ENCODE measurements at regions not wholly inside any gene's neighbourhood (a gene's known extent, or its start where the extent isn't known, plus 50 kb on each side); places are given as distances from the start of the nearest gene placed in this dataset.
"Not testable (repeated sequence)": the region's sequence is repeated elsewhere in the genome, so short reads cannot be mapped to it uniquely, and the experiment has no call there.

GRCh38 chr7:79683185-79683890 lies 229.9 kb upstream of the MAGI2 start:
- Mint-ChIP-seq H3K4me1 (no peaks in the 10 kb centered on the region), H3K36me3 (no peaks in the 10 kb centered on the region), H3K27me3 (no peaks in the 10 kb centered on the region), H3K27ac (no peak overlapping the region), H3K9me3 (peaks cover 0 to 9% (median 2%) of the 10 kb centered on the region in 7 donors), H3K4me3 (no peak overlapping the region)
- DNase-seq (no peak), ATAC-seq (ENCODE audit: low read depth in 2 of 2) (no peak)

GRCh38 chr7:79681454-79681853 lies 228.0 kb upstream of the MAGI2 start:
- ATAC-seq (ENCODE audit: low read depth in 2 of 2): no peak
- DNase-seq: no peak
- H3K9me3 Mint-ChIP-seq: peaks cover 0 to 5% (median 2%) of the 10 kb centered on the region in 7 donors
- H3K36me3 Mint-ChIP-seq: no peaks in the 10 kb centered on the region
- H3K4me3 Mint-ChIP-seq: no peak overlapping the region
- no peaks in the 10 kb centered on the region for H3K4me1 Mint-ChIP-seq
- H3K27ac Mint-ChIP-seq: no peak overlapping the region
- H3K27me3 Mint-ChIP-seq: no peaks in the 10 kb centered on the region

DNA sequence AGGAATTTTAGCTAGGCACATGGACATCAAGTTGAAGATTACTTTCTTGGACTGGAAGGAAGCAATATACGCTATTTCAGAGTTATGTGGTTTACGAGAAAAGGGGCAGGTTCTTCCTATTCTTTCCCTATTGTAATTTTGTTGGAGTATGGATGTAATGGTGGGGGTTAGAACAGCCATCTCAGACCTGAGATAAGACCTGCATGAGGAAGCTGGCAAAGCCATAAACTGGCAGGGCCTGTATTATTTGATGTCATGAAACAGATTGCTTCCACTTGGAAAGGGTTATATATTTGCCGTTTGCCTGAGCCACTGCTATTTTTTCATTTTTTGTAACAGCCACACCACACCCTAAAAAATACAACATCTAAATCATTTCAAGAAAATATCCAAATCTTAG lies 220.5 kb upstream of the MAGI2 start:
- H3K27ac Mint-ChIP-seq: no peak overlapping the region
- peaks cover 1 to 9% (median 6%) of the 10 kb centered on the region in 7 donors for H3K9me3 Mint-ChIP-seq
- H3K27me3 Mint-ChIP-seq: no peaks in the 10 kb centered on the region
- no peak overlapping the region for H3K4me3 Mint-ChIP-seq
- H3K36me3 Mint-ChIP-seq: no peaks in the 10 kb centered on the region
- ATAC-seq (ENCODE audit: low read depth in 2 of 2): no peak
- H3K4me1 Mint-ChIP-seq: no peaks in the 10 kb centered on the region
- DNase-seq: no peak

DNA sequence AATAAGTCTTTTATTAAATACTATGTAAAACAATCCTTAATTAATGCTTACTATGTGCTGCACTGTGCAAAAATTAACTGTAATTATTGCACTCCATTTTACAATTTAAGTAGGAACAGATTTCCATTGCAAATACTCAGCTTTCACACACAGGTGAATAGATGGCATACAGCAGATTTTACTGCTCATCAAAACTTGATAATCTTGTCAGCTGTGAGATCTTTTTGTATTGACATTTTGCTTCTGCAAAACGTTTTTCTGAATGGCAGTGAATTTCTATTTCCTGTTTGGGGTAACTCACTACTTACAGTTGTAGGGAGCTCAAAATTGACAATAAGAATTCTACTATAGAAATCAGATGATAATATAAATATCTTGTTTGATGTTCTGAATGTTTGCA lies 220.0 kb upstream of the MAGI2 start:
- H3K4me3 Mint-ChIP-seq: no peak overlapping the region
- no peaks in the 10 kb centered on the region for H3K4me1 Mint-ChIP-seq
- no peaks in the 10 kb centered on the region for H3K36me3 Mint-ChIP-seq
- H3K9me3 Mint-ChIP-seq: peaks cover 1 to 12% (median 6%) of the 10 kb centered on the region in 7 donors
- H3K27ac Mint-ChIP-seq: no peak overlapping the region
- H3K27me3 Mint-ChIP-seq: no peaks in the 10 kb centered on the region
- ATAC-seq (ENCODE audit: low read depth in 2 of 2) (no peak), DNase-seq (no peak)

DNA sequence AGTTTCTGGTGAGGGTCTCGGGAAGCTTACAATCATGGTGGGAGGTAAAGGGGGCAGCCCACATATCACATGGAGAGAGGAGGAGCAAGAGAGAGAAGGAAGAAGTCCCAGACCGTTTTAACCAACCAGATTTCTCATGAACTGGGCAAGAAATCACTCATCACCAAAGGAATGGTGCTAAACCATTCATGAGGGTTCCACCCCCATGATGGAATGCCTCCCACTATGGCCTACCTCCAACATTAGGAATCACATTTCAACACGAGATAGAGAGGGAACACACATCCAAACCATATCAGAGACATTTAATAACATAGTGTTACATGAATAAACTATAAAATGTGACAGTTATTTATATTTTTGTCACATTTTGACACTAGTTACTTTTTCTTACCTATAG lies 214.8 kb upstream of the MAGI2 start:
- no peak overlapping the region for H3K4me3 Mint-ChIP-seq
- H3K9me3 Mint-ChIP-seq: peaks cover 5 to 12% (median 9%) of the 10 kb centered on the region in 7 donors
- H3K27ac Mint-ChIP-seq: no peak overlapping the region
- H3K36me3 Mint-ChIP-seq: no peaks in the 10 kb centered on the region
- no peaks in the 10 kb centered on the region for H3K27me3 Mint-ChIP-seq
- no peak for DNase-seq
- H3K4me1 Mint-ChIP-seq: no peaks in the 10 kb centered on the region
- ATAC-seq (ENCODE audit: low read depth in 2 of 2): no peak

GRCh38 chr7:79666472-79666871 lies 213.0 kb upstream of the MAGI2 start:
- no peaks in the 10 kb centered on the region for H3K27me3 Mint-ChIP-seq
- H3K4me1 Mint-ChIP-seq: no peaks in the 10 kb centered on the region
- H3K9me3 Mint-ChIP-seq: peaks cover 5 to 12% (median 6%) of the 10 kb centered on the region in 7 donors
- ATAC-seq (ENCODE audit: low read depth in 2 of 2) (no peak), DNase-seq (no peak)
- H3K4me3 Mint-ChIP-seq: no peak overlapping the region
- H3K27ac Mint-ChIP-seq: no peak overlapping the region
- H3K36me3 Mint-ChIP-seq: no peaks in the 10 kb centered on the region

DNA sequence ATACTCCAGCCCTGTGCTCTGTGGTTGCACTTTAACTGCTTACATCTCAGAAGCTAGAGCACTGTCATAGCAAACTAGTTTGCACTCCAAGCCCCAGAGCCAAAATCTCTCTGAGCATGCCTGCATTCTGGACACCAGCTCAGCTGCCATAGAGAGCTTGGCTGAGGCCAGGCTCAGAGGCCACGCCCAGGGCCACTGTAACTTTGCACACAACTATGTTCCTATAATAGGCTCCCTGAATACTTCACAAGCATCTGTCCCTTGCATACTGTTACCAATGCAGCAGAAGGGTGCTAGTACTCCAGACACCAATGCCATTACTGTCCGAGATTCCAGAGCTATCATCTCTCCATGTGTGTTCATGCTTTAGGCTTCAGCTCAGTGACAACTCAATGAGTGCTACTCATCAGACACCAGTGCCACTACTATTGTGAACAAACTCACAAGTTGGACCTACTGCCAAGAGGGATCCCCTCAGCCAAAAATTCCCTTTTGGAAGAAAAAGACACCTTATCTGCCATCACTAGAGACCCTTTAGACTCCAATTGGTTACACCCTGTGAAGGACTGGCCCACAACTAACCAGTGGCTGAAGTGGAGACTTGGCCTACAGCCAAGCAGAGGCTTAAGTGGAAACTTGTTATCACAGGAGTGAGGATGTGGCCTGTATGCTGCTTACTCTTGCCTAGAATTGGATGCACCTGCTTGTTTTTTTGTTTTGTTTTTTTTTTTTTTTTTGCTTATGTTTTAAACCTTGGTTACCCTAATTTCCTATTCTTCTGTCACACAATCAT lies 211.6 kb upstream of the MAGI2 start:
- no peak overlapping the region for H3K27ac Mint-ChIP-seq
- H3K4me1 Mint-ChIP-seq: no peaks in the 10 kb centered on the region
- peaks cover 5 to 10% (median 8%) of the 10 kb centered on the region in 7 donors for H3K9me3 Mint-ChIP-seq
- H3K4me3 Mint-ChIP-seq: no peak overlapping the region
- ATAC-seq (ENCODE audit: low read depth in 2 of 2) (no peak), DNase-seq (no peak)
- no peaks in the 10 kb centered on the region for H3K27me3 Mint-ChIP-seq
- H3K36me3 Mint-ChIP-seq: no peaks in the 10 kb centered on the region

DNA sequence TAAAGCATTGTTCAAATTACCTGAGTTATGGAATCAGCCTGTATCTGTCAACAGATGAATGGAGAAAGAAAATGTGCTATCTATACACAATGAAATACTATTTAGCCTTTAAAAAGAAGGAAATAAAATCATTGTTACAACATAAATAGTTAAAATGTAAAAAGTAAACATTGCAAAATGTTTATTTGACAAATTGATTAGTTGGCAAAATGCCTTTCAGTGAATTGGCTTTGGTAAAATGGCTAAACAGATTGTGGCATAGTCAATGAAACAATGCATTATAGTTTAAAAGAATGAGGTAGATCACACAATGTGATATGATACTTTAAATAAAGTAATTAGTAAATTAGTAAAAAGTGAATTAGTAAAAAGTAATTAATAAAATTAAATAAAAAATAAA lies 204.8 kb upstream of the MAGI2 start:
- H3K27ac Mint-ChIP-seq: no peak overlapping the region
- no peaks in the 10 kb centered on the region for H3K36me3 Mint-ChIP-seq
- ATAC-seq (ENCODE audit: low read depth in 2 of 2) (no peak), DNase-seq (no peak)
- H3K4me3 Mint-ChIP-seq: no peak overlapping the region
- no peaks in the 10 kb centered on the region for H3K4me1 Mint-ChIP-seq
- H3K9me3 Mint-ChIP-seq: peaks cover 0 to 9% (median 1%) of the 10 kb centered on the region in 7 donors
- no peaks in the 10 kb centered on the region for H3K27me3 Mint-ChIP-seq

GRCh38 chr7:79653136-79653631 lies 199.7 kb upstream of the MAGI2 start:
- Mint-ChIP-seq H3K9me3 (peaks cover 0 to 3% (median 0%) of the 10 kb centered on the region in 7 donors), H3K4me3 (no peak overlapping the region), H3K4me1 (no peaks in the 10 kb centered on the region), H3K36me3 (no peaks in the 10 kb centered on the region), H3K27ac (no peak overlapping the region), H3K27me3 (no peaks in the 10 kb centered on the region)
- DNase-seq (no peak), ATAC-seq (ENCODE audit: low read depth in 2 of 2) (no peak)

DNA sequence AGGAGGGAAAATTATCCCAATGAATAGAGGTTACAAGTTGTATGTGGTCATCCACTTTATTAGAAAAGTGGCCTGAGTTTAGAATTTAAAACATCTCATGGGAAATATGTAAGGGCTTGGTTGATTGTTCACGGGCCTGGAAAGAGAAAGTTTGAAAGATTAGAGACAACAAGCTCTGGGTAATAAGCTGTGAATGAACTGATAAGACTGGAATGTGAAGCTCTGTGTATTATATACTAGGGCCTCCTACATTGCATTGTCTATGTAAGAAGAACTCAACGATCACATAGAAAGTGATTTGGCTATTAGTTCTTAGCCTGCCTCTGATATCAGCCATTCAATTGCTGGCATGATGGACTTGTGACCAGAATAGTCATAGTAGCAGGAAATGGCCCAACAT lies 199.2 kb upstream of the MAGI2 start:
- Mint-ChIP-seq H3K4me1 (no peaks in the 10 kb centered on the region), H3K27me3 (no peaks in the 10 kb centered on the region), H3K27ac (no peak overlapping the region), H3K9me3 (peaks cover 0 to 2% (median 0%) of the 10 kb centered on the region in 7 donors), H3K4me3 (no peak overlapping the region), H3K36me3 (no peaks in the 10 kb centered on the region)
- ATAC-seq (ENCODE audit: low read depth in 2 of 2) (no peak), DNase-seq (no peak)

GRCh38 chr7:79647711-79648110 lies 194.2 kb upstream of the MAGI2 start:
- ATAC-seq (ENCODE audit: low read depth in 2 of 2) (no peak), DNase-seq (no peak)
- Mint-ChIP-seq H3K9me3 (peaks cover 0 to 3% (median 0%) of the 10 kb centered on the region in 7 donors), H3K36me3 (no peaks in the 10 kb centered on the region), H3K27ac (no peak overlapping the region), H3K27me3 (no peaks in the 10 kb centered on the region), H3K4me1 (no peaks in the 10 kb centered on the region), H3K4me3 (no peak overlapping the region)

DNA sequence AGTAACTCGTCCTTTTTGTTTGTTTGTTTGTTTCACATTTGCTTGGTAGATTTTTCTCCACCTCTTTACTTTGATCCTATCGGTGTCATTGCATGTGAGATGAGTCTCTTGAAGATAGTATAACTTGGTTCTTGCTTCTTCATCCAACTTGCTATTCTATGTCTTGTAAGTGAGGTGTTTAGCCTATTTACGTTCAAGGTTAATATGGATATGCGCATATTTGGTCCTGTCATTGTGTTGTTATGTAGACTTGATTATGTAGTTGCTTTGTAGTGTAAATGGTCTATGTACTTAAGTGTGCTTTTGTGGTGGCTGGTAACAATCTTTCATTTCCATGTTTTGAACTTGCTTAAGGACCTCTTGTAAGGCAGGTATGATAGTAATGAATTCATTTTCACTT lies 192.8 kb upstream of the MAGI2 start:
- H3K4me3 Mint-ChIP-seq: no peak overlapping the region
- no peaks in the 10 kb centered on the region for H3K27me3 Mint-ChIP-seq
- H3K4me1 Mint-ChIP-seq: no peaks in the 10 kb centered on the region
- H3K9me3 Mint-ChIP-seq: peaks cover 0 to 3% (median 0%) of the 10 kb centered on the region in 7 donors
- ATAC-seq (ENCODE audit: low read depth in 2 of 2): no peak
- DNase-seq: no peak
- H3K27ac Mint-ChIP-seq: no peak overlapping the region
- H3K36me3 Mint-ChIP-seq: no peaks in the 10 kb centered on the region

GRCh38 chr7:79636849-79637248 lies 183.4 kb upstream of the MAGI2 start:
- H3K36me3 Mint-ChIP-seq: no peaks in the 10 kb centered on the region
- H3K27me3 Mint-ChIP-seq: no peaks in the 10 kb centered on the region

GRCh38 chr7:79625921-79626320 lies 172.5 kb upstream of the MAGI2 start:
- H3K36me3 Mint-ChIP-seq; H3K27me3 Mint-ChIP-seq; ATAC-seq (ENCODE audit: low read depth in 2 of 2); H3K9me3 Mint-ChIP-seq; H3K4me3 Mint-ChIP-seq; DNase-seq; H3K4me1 Mint-ChIP-seq; H3K27ac Mint-ChIP-seq: not testable (repeated sequence)

More at GRCh38 chr7:79636849-79637248, 183.4 kb upstream of the MAGI2 start:
- Mint-ChIP-seq H3K27ac (no peak overlapping the region), H3K9me3 (peaks cover 0 to 3% (median 0%) of the 10 kb centered on the region in 7 donors), H3K4me1 (no peaks in the 10 kb centered on the region), H3K4me3 (no peak overlapping the region)
- no peak for DNase-seq
- ATAC-seq (ENCODE audit: low read depth in 2 of 2): no peak

All from naive B cell (primary cell).